Right kidney (tissue), 1 donor: ENCODE measurements at regions not wholly inside any gene's neighbourhood (a gene's known extent, or its start where the extent isn't known, plus 50 kb on each side); places are given as distances from the start of the nearest gene placed in this dataset.
"Not testable (repeated sequence)": the region's sequence is repeated elsewhere in the genome, so short reads cannot be mapped to it uniquely, and the experiment has no call there.

ENCODE experiments used
- DNase-seq: peaks from one replicate; pipeline ENCODE4 v3.0.0-alpha.2; 2016

GRCh38 chr13:81340118-81341069 is 999.5 kb upstream of the SPRY2 start:
- not testable (repeated sequence) for DNase-seq

DNA sequence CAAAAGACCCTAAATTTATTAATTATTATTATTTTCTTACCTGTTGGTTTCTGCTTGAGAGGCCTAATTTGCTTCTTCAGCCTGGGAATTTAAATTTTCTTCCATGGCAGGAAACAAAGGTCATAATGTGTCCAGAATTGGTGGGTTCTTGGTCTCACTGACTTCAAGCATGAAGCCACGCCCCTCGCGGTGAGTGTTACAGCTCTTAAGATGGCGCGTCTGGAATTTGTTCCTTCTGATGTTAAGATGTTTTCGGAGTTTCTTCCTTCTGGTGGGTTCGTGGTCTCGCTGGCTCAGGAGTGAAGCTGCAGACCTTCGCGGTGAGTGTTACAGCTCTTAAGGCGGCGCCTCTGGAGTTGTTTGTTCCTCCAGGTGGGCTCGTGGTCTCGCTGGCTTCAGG is 998.7 kb upstream of the SPRY2 start:
- not testable (repeated sequence) for DNase-seq

- no peak for DNase-seq
Measured at GRCh38 chr13:81334481-81334880, 993.6 kb upstream of the SPRY2 start.

DNA sequence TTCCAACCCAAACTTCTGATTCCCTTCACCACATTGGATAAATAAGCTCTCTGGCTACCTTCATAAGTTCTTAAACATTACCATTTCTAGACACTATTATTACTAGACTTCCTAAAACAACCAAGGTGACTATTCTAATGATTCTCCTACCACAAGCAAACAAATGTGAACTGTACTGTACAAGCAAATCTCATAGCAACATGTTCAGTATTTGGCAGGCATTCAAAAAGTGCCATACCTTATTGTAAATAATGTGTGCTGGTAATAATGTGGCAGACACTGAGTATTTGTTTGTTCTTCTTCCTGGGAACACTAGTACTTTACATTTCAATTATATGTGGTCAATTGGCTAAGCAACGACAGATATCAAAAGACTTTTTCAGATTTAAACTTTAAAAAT is 986.0 kb upstream of the SPRY2 start:
- no peak for DNase-seq

GRCh38 chr13:81320516-81320915 is 979.6 kb upstream of the SPRY2 start:
- no peak for DNase-seq

- no peak for DNase-seq
Measured at GRCh38 chr13:81319351-81319750, 978.4 kb upstream of the SPRY2 start.

GRCh38 chr13:81318231-81319019 is 977.5 kb upstream of the SPRY2 start:
- DNase-seq = no peak

GRCh38 chr13:81314461-81314860 is 973.5 kb upstream of the SPRY2 start:
- no peak for DNase-seq

GRCh38 chr13:81305928-81306327 is 965.0 kb upstream of the SPRY2 start:
- DNase-seq = no peak

DNA sequence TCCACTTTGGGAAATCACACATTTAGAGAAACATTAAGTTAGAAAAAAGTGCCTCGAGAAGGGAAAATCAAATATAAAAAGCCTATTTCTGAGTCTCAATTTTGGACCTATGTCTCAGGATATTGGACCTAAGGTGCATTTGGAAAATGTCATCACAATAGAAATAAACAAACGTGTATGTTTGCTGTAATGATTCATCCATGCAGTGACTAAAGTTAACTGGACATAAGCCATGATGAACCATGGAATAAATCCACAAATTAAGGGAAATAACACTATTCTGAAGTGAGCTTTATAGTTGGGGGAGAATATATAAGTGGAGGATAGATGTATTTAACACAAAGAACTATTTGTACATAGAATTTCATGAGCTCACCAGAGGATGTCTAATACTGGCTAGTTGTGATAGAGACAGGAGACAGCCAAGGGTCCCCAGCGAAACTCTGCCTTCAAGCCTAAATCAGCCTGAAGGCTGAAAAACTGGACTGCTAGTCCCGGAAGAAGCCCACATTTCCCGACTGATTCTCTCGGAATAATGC is 963.3 kb upstream of the SPRY2 start:
- DNase-seq = no peak

DNA sequence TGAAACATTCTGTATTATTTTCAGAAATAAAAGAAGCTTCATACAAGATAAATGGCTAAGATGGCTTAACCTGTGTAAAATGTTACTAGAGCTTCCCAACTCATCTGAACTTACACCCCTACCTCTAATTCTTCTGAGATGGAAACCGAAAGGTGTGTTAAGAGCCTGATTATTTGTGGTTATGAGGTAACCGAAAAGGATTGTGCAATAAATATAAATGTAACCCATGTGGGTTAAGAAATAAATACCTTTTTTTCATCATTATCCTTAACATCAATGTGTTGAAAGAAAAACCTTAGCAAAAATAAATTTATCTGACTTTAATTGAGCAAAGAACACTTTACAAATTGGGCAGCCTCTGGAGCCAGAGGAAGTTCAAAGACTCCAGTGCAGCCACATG is 961.8 kb upstream of the SPRY2 start:
- no peak for DNase-seq

GRCh38 chr13:81302125-81302524 is 961.2 kb upstream of the SPRY2 start:
- DNase-seq = no peak

- no peak for DNase-seq
Measured at GRCh38 chr13:81295177-81295576, 954.3 kb upstream of the SPRY2 start.

DNA sequence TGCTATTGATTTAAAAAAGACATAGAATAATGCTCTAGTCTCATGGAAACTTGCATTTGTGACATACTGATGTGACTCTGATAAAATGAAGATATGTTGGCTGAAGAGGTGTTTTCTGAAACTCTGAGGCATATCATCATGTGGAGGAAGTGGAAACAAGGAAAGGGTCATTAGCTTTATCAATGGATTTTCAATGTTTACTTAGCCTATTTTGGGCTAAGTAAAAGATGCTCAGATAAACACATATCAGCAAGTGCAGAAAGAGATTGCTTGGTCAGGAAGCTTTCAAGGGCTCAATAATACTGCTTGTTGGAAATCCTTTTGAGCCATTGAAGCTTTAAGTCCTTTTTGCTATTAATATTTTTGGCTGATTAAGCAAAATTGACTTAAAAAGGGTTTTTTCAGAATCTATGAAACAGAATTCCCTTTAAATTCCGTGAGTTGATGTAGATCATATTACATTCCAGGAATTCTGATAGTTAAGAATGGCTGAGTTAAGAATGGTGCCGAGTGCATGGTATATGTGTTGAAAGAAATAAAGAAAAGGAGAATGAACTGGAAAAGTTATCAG is 952.8 kb upstream of the SPRY2 start:
- no peak for DNase-seq

DNA sequence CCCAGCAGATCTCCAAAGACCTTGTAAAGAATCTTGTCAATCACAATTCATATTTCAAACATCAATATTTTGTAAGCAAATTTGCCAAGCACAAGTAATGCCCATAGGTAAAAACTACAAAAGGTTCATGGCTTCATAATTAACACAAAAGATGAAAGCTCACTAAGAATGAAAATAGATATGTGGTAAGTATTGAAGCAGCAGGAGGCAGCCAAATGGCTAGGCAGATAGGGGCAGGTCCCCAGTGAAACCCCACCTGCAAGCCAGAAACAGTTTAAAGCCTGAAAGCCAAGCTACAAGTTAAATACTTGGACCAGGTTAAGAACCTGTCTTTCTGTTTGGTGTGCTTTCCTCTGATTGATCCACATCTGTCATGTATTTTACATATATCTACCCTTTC is 942.6 kb upstream of the SPRY2 start:
- DNase-seq = no peak

DNA sequence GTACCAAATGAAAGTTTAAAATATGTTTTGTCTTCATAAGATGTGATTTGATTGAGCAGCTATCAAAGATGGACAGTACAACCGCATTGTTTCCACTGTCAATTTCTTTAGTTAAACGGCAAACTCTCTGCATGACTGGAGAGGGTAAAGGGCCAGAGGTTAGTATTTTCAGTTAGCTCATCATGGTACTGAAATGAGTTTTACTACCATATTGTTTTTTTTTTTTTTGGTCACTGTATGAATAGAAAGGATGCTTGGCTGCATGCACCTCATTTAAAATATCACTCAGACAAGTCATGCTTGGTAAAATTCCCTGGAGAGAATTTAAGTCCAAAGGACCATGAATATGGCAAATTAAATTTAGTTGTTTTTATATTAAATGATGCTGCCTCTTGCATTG is 942.1 kb upstream of the SPRY2 start:
- no peak for DNase-seq

DNA sequence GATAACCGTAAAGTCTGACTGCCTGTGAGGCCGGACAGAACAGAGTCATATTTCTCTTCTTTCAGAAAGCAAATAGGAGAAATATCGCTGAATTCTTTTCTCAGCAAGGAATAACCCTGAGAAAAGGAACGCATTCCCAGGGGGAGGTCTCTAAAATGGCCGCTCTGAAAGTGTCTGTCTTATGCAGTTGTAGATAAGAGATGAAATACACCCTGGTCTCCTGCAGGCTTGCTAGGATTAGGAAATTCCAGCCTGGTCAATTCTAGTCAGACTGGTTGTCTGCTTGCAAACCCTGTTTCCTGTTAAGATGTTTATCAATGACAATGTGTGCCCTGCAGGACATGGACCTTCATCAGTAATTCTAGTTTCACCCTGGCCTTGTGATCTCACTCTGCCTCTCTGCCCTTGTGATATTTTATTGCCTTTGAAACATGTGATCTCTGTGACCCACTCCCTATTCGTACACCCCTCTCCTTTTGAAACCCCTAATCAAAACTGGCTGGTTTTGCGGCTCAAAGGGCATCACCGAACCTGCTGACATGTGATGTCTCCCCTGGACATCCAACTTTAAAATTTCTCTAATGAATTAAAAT is 934.8 kb upstream of the SPRY2 start:
- no peak for DNase-seq

GRCh38 chr13:81247711-81248110 is 906.8 kb upstream of the SPRY2 start:
- no peak for DNase-seq

- no peak for DNase-seq
Measured at GRCh38 chr13:81246556-81246955, 905.6 kb upstream of the SPRY2 start.

- DNase-seq = no peak
Measured at GRCh38 chr13:81244011-81244410, 903.1 kb upstream of the SPRY2 start.

- DNase-seq = no peak
Measured at GRCh38 chr13:81230386-81230785, 889.5 kb upstream of the SPRY2 start.

- not testable (repeated sequence) for DNase-seq
Measured at GRCh38 chr13:81226830-81227229, 885.9 kb upstream of the SPRY2 start.
